GM10248 (cell line): ENCODE measurements at regions not wholly inside any gene's neighbourhood (a gene's known extent, or its start where the extent isn't known, plus 50 kb on each side); places are given as distances from the start of the nearest gene placed in this dataset.
"Not testable (repeated sequence)": the region's sequence is repeated elsewhere in the genome, so short reads cannot be mapped to it uniquely, and the experiment has no call there.

Source experiments
- CTCF ChIA-PET: fragments of 300-600 bp; sonication (Branson Sonifier 250); formaldehyde crosslinking; extraction: SDS; loops from one replicate; lab custom pipeline; 2021; ENCODE audit warnings: antibody characterized with exemption; lab: Yijun Ruan, JAX
- POLR2A ChIA-PET: fragments of 350-650 bp; sonication (Branson Sonifier 250); formaldehyde crosslinking; extraction: SDS; loops from one replicate; lab custom pipeline; 2020; ENCODE audit warnings: antibody characterized with exemption; lab: Yijun Ruan, JAX
- DNase-seq: peaks from one replicate; pipeline ENCODE4 v3.0.0; 2012; ENCODE audit errors: extremely low spot score
- CTCF ChIP-seq: IDR thresholded peaks from 2 replicates; pipeline ENCODE4 v1.5.1; 2012; ENCODE audit warnings: mild to moderate bottlenecking, low read depth; ENCODE audit errors: extremely low read depth, missing control alignments, control extremely low read depth

- CTCF ChIA-PET = no interaction called here
- POLR2A ChIA-PET = no interaction called here
- TF ChIP-seq CTCF = no peak
- DNase-seq = no peak
Measured at GRCh38 chr12:43208627-43209026, 343.4 kb downstream of the ADAMTS20 start.

DNA sequence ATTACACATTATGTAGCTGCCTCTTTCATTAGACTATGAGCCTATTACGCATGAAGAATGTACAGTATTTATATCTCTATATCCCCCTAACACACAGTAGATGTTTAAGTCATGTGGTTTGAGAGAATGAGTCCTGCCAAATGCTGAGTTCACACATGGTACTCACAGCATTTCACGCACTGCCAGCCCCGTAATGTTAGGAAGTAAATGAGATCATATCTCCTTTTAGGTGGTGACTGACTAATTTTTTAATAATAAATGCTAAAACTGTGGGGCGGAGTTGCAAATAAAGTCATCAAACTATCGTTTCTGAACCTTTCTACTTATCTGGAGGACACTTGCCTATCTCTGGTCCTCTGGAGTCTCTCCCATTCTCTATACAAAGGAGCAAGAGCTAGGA, 343.8 kb downstream of the ADAMTS20 start:
- ChIA-PET CTCF (no interaction called here), POLR2A (no interaction called here)
- no peak for DNase-seq
- no peak for TF ChIP-seq CTCF

DNA sequence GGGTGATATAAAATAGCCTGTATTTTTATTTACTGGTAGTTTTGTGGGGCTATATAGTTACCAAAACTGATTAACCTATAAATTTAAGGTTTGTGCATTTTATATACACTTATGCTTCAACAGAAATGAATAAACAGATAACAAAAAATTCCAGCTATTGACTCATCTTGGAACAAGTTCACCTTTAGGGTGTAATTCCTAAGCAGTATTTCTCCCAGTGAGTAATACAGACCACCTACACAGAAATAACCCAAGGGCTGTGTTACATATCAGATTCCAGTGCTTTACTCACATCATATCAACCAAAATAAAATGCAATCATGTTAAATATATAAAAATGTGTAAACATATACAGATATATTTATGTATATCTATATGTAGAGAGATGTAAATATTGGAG, 345.6 kb downstream of the ADAMTS20 start:
- ChIA-PET CTCF (interaction anchor here (1.0 to 1.2 kb wide), 2 partner anchors 15 to 41 kb away, joined by 3 to 4 read pairs; no protein-coding TSS in a partner anchor), POLR2A (no interaction called here)
- no peak for DNase-seq
- TF ChIP-seq CTCF = no peak

DNA sequence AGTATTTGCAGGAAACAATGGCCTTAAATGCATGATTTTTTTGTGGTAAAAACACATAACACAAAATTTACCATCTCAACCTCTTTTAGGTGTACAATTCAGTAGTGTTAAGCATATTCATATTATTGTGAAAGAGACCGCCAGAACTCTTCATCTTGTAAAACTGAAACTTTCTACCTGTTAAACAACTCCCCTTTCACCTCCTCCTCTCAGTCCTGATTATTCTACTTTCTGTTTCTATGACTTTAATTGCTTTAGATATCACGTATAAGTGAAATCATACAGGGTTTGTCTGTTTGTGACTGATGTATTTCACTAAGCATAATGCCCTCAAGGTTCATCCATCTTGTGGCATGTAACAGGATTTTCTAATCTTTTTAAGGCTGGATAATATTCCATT, 353.4 kb downstream of the ADAMTS20 start:
- TF ChIP-seq CTCF = no peak
- ChIA-PET CTCF (no interaction called here), POLR2A (no interaction called here)
- DNase-seq = no peak

- no peak for TF ChIP-seq CTCF
- ChIA-PET POLR2A (no interaction called here), CTCF (no interaction called here)
- no peak for DNase-seq
Measured at GRCh38 chr12:43196268-43196907, 355.6 kb downstream of the ADAMTS20 start.

DNA sequence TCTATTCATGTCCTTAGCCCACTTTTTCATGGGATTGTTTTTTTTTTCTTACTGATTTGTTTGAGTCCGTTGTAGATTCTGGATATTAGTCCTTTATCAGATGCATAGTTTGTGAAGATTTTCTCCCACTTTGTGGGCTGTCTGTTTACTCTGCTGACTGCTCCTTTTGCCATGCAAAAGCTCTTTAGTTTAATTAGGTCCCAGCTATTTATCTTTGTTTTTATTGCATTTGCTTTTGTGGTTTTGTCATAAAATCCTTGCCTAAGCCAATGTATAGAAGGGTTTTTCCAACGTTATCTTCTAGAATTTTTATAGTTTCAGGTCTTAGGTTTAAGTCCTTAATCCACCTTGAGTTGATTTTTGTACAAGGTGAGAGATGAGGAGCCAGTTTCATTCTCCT, 358.9 kb downstream of the ADAMTS20 start:
- POLR2A ChIA-PET, DNase-seq, CTCF ChIA-PET: not testable (repeated sequence)

GRCh38 chr12:43192442-43192841, 359.6 kb downstream of the ADAMTS20 start:
- POLR2A ChIA-PET, CTCF ChIA-PET, DNase-seq: not testable (repeated sequence)

- POLR2A ChIA-PET = no interaction called here
- no peak for TF ChIP-seq CTCF
- CTCF ChIA-PET = no interaction called here
- DNase-seq = no peak
Measured at GRCh38 chr12:43180242-43180641, 371.8 kb downstream of the ADAMTS20 start.
